PC-3 (cell line): ENCODE measurements at regions not wholly inside any gene's neighbourhood (a gene's known extent, or its start where the extent isn't known, plus 50 kb on each side); places are given as distances from the start of the nearest gene placed in this dataset.

Experiments used
- EZH2 ChIP-seq: fragments of 300-600 bp; sonication (generic); IDR thresholded peaks from one replicate; pipeline ENCODE4 v1.6.1; 2017; ENCODE audit warnings: antibody characterized with exemption, mild to moderate bottlenecking, low read length; ENCODE audit not compliant: unreplicated experiment
- EZH2phosphoT487 ChIP-seq: fragments of 300-600 bp; sonication (generic); IDR thresholded peaks from 2 replicates; pipeline ENCODE4 v1.6.1; 2018; ENCODE audit warnings: mild to moderate bottlenecking, antibody characterized with exemption, low read length, borderline replicate concordance
- TF ChIP-seq, protein P1 (sequence below): fragments of 300-600 bp; sonication (generic); conservative IDR thresholded peaks from 2 replicates; pipeline ENCODE4 v1.5.1; 2017; ENCODE audit warnings: antibody characterized with exemption, low read depth, mild to moderate bottlenecking, low read length

GRCh38 chr5:156261275-156261939 is 65.6 kb upstream of the SGCD start:
- TF ChIP-seq, protein P1, sequence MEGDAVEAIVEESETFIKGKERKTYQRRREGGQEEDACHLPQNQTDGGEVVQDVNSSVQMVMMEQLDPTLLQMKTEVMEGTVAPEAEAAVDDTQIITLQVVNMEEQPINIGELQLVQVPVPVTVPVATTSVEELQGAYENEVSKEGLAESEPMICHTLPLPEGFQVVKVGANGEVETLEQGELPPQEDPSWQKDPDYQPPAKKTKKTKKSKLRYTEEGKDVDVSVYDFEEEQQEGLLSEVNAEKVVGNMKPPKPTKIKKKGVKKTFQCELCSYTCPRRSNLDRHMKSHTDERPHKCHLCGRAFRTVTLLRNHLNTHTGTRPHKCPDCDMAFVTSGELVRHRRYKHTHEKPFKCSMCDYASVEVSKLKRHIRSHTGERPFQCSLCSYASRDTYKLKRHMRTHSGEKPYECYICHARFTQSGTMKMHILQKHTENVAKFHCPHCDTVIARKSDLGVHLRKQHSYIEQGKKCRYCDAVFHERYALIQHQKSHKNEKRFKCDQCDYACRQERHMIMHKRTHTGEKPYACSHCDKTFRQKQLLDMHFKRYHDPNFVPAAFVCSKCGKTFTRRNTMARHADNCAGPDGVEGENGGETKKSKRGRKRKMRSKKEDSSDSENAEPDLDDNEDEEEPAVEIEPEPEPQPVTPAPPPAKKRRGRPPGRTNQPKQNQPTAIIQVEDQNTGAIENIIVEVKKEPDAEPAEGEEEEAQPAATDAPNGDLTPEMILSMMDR = no peak
- TF ChIP-seq EZH2 (no peak), EZH2phosphoT487 (no peak)
